Suprapubic skin (tissue), 4 donors: ENCODE measurements at regions not wholly inside any gene's neighbourhood (a gene's known extent, or its start where the extent isn't known, plus 50 kb on each side); places are given as distances from the start of the nearest gene placed in this dataset.

Experiments
- EP300 ChIP-seq: sonication (generic); formaldehyde crosslinking; IDR thresholded peaks from one replicate; pipeline ENCODE4 v1.6.1; 2017; ENCODE audit warnings: antibody characterized with exemption
- POLR2A ChIP-seq, 2 donors: fragments of 450-650 bp; IDR thresholded peaks; one replicate each; pipeline ENCODE4 v1.6.1; 2017; ENCODE audit warnings: antibody characterized with exemption in 2 of 2, mild to moderate bottlenecking in 2 of 2, moderate library complexity in 2 of 2
- POLR2AphosphoS5 ChIP-seq, 3 donors: sonication (generic); formaldehyde crosslinking; IDR thresholded peaks; one replicate each; pipeline ENCODE4 v1.6.1; 2017; ENCODE audit warnings: antibody characterized with exemption in 3 of 3
- TF ChIP-seq, protein P1 (sequence below), 2 donors: fragments of 200-600 bp in 1 of 2; fragments of 450-650 bp in 1 of 2; sonication (generic) in 1 of 2; IDR thresholded peaks; one replicate each; pipeline ENCODE4 v1.5.1; 2016 to 2019; ENCODE audit warnings: antibody characterized with exemption in 2 of 2, mild to moderate bottlenecking in 1 of 2, moderate library complexity in 1 of 2

DNA sequence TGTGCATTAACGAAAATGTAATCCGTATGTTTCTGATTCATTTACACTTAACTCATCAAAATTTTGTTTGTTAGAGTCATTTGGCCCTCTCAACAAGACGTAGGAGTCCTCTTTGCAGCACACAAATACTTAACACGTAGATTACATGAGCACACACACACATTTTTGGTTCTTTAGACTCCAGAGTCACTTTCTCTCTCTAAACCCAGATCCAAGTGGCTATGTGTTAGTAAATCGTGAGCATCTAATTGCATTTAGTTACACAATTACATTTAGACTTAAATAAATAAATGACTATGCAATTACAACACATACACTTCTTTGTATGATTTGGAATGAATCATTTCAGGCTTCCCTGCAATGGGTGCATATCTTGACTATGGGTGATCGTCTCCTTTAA, 109.0 kb upstream of the GREM2 start:
- TF ChIP-seq, protein P1, sequence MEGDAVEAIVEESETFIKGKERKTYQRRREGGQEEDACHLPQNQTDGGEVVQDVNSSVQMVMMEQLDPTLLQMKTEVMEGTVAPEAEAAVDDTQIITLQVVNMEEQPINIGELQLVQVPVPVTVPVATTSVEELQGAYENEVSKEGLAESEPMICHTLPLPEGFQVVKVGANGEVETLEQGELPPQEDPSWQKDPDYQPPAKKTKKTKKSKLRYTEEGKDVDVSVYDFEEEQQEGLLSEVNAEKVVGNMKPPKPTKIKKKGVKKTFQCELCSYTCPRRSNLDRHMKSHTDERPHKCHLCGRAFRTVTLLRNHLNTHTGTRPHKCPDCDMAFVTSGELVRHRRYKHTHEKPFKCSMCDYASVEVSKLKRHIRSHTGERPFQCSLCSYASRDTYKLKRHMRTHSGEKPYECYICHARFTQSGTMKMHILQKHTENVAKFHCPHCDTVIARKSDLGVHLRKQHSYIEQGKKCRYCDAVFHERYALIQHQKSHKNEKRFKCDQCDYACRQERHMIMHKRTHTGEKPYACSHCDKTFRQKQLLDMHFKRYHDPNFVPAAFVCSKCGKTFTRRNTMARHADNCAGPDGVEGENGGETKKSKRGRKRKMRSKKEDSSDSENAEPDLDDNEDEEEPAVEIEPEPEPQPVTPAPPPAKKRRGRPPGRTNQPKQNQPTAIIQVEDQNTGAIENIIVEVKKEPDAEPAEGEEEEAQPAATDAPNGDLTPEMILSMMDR (IDR thresholded peaks at IDR 0.05) = no peak
- TF ChIP-seq POLR2A (IDR thresholded peaks at IDR 0.05) (no peak), POLR2AphosphoS5 (IDR thresholded peaks at IDR 0.05) (no peak), EP300 (no peak)
